A549 (cell line): ENCODE measurements at regions not wholly inside any gene's neighbourhood (a gene's known extent, or its start where the extent isn't known, plus 50 kb on each side); places are given as distances from the start of the nearest gene placed in this dataset.

Experiments used
- ATAC-seq, 2 experiments: fragments of 200-7000 bp in 1 of 2; fragments of >200 bp in 1 of 2; cut with Nextera tagmentation in 1 of 2; cut with Tn5 transposase in 1 of 2; 3 replicates each; pipeline versions ENCODE4 v1.8.0 to v1.9.1; 2018 to 2020; ENCODE audit warnings: mild to moderate bottlenecking in 1 of 2, moderate library complexity in 1 of 2
- CTCF ChIA-PET: fragments of 300-600 bp; sonication (Branson Sonifier 250); formaldehyde crosslinking; extraction: SDS; loops from one replicate; lab custom pipeline; 2021; ENCODE audit warnings: antibody characterized with exemption, inconsistent platforms; lab: Yijun Ruan, JAX
- POLR2A ChIA-PET: fragments of 350-600 bp; formaldehyde crosslinking; extraction: SDS; loops from one replicate; lab custom pipeline; 2021; ENCODE audit warnings: antibody characterized with exemption, inconsistent platforms; lab: Yijun Ruan, JAX
- DNase-seq, 2 experiments: peaks; one replicate each; pipeline versions ENCODE4 v3.0.0 to v3.0.0-alpha.2; 2011 to 2016; ENCODE audit warnings: low read depth in 1 of 2, low spot score in 1 of 2
- FAIRE-seq: peaks from 2 replicates; lab custom pipeline; 2011; peaks lifted over from hg19 to GRCh38; lab: Jason Lieb, UNC
- H3K27ac ChIP-seq, 2 experiments: fragments of >200 bp; sonication (Bioruptor Twin); formaldehyde crosslinking; 3 replicates each; pipeline ENCODE4 v1.5.1; 2016 to 2017
- H3K4me1 ChIP-seq: fragments of >200 bp; sonication (Bioruptor Twin); formaldehyde crosslinking; 3 replicates; pipeline ENCODE4 v1.6.1; 2016
- H3K4me2 ChIP-seq: fragments of >200 bp; sonication (Bioruptor Twin); formaldehyde crosslinking; 3 replicates; pipeline ENCODE4 v1.6.1; 2016
- H3K4me3 ChIP-seq: fragments of >200 bp; sonication (Bioruptor Twin); formaldehyde crosslinking; 3 replicates; pipeline ENCODE4 v1.5.1; 2016
- H3K9me3 ChIP-seq: fragments of >200 bp; sonication (Bioruptor Twin); formaldehyde crosslinking; 3 replicates; pipeline ENCODE4 v1.6.1; 2016
- BHLHE40 ChIP-seq: IDR thresholded peaks from 2 replicates; pipeline ENCODE4 v1.6.1; 2012; ENCODE audit warnings: low read depth, low read length, inconsistent platforms
- ESRRA ChIP-seq: fragments of 150-350 bp; IDR thresholded peaks from 2 replicates; pipeline ENCODE4 v1.6.1; 2014; ENCODE audit warnings: mild to moderate bottlenecking, low read length, borderline replicate concordance
- FOSL2 ChIP-seq, 2 experiments: fragments of 450-650 bp in 1 of 2; fragments of >200 bp in 1 of 2; sonication (Bioruptor Twin) in 1 of 2; formaldehyde crosslinking; IDR thresholded peaks; 2 replicates each; pipeline versions ENCODE4 v1.5.0 to v1.6.1; 2016 to 2020; ENCODE audit warnings: mild to moderate bottlenecking in 1 of 2, moderate library complexity in 1 of 2
- FOXS1 ChIP-seq: fragments of 250-450 bp; sonication (Bioruptor Pico); IDR thresholded peaks from 2 replicates; pipeline ENCODE4 v1.5.0; 2020; ENCODE audit warnings: mild to moderate bottlenecking, moderate library complexity
- HDAC2 ChIP-seq: fragments of 200-600 bp; sonication (generic); IDR thresholded peaks from 2 replicates; pipeline ENCODE4 v1.6.1; 2016
- HEYL ChIP-seq: fragments of 250-450 bp; sonication (Bioruptor Pico); IDR thresholded peaks from 2 replicates; pipeline ENCODE4 v1.8.0; 2021; ENCODE audit warnings: mild to moderate bottlenecking, moderate library complexity
- JUNB ChIP-seq: fragments of >200 bp; sonication (Bioruptor Twin); formaldehyde crosslinking; IDR thresholded peaks from 2 replicates; pipeline ENCODE4 v1.6.1; 2016
- KDM5A ChIP-seq: fragments of 200-600 bp; sonication (generic); IDR thresholded peaks from 2 replicates; pipeline ENCODE4 v1.6.1; 2016; ENCODE audit warnings: antibody characterized with exemption, mild to moderate bottlenecking
- MAZ ChIP-seq: fragments of 150-350 bp; IDR thresholded peaks from 2 replicates; pipeline ENCODE4 v1.6.1; 2014; ENCODE audit warnings: antibody characterized with exemption, low read depth, low read length, borderline replicate concordance
- NPAS2 ChIP-seq: fragments of 250-450 bp; sonication (Bioruptor Pico); IDR thresholded peaks from 2 replicates; pipeline ENCODE4 v1.8.0; 2022; ENCODE audit warnings: mild to moderate bottlenecking, moderate library complexity, borderline replicate concordance
- POLR2A ChIP-seq: IDR thresholded peaks from 2 replicates; pipeline ENCODE4 v1.6.1; 2012; ENCODE audit warnings: mild to moderate bottlenecking, low read length
- RCOR1 ChIP-seq: fragments of 150-350 bp; IDR thresholded peaks from 2 replicates; pipeline ENCODE4 v1.6.1; 2014; ENCODE audit warnings: antibody characterized with exemption, low read length, low read depth
- ZC3H11A ChIP-seq: fragments of 450-650 bp; IDR thresholded peaks from 2 replicates; pipeline ENCODE4 v1.6.1; 2014; ENCODE audit warnings: antibody characterized with exemption, mild to moderate bottlenecking
- ZFP36 ChIP-seq: fragments of 450-650 bp; IDR thresholded peaks from 2 replicates; pipeline ENCODE4 v1.6.1; 2014; ENCODE audit warnings: borderline replicate concordance; ENCODE audit not compliant: partially characterized antibody
- WGBS: methylation state at CpG from one replicate; pipeline ENCODE4 v1.1.6; 2017; ENCODE audit errors: missing lambda C conversion rate; 5-methylcytosine and 5-hydroxymethylcytosine counted together
- TF ChIP-seq, protein P1 (sequence below): IDR thresholded peaks from 2 replicates; pipeline ENCODE4 v1.6.1; 2012
- TF ChIP-seq, protein P2 (sequence below): fragments of >200 bp; sonication (Bioruptor Twin); formaldehyde crosslinking; IDR thresholded peaks from 3 replicates; pipeline ENCODE4 v1.6.1; 2016
- TF ChIP-seq, protein P3 (sequence below): IDR thresholded peaks from 2 replicates; pipeline ENCODE4 v1.6.1; 2012
- TF ChIP-seq, protein P4 (sequence below): fragments of 250-450 bp; sonication (Bioruptor Pico); IDR thresholded peaks from 2 replicates; pipeline ENCODE4 v1.5.0; 2021; ENCODE audit warnings: mild to moderate bottlenecking, moderate library complexity, borderline replicate concordance
- TF ChIP-seq, protein P5 (sequence below): fragments of 450-650 bp; IDR thresholded peaks from 2 replicates; pipeline ENCODE4 v1.6.1; 2014; ENCODE audit warnings: antibody characterized with exemption

DNA sequence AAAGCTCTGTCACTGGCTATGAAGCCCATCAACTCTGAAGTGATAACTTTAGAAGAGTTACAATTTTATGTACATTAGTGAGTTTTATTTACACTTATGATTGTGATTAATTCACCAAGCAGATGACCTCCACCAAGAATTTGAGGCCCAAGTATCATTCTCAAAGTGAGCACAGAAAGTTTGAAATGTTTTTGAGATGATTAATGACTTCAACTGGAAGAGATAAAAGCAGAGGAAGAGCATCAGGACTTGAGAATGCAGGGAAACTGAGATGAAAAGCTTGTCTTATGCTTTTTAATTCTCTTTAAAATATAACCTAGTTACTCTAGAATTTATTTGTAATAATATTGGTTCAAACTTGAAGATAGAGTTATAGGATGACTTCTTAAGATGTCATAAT is 112.8 kb upstream of the H2AZ1 start:
- H3K27ac ChIP-seq: no peak overlapping the region; a peak in 1 of 6 replicates
- H3K4me3 ChIP-seq: no peak overlapping the region
- H3K4me2 ChIP-seq: peak overlapping the region; percentile 41
- POLR2A ChIA-PET: no interaction called here
- CTCF ChIA-PET: interaction anchor here (4.2 kb wide), 1 partner anchor 64 kb away, joined by 23 read pairs; no protein-coding TSS in a partner anchor
- DNase-seq (no peak), ATAC-seq (no peak), FAIRE-seq (no peak)
- peaks cover 19% of the 10 kb centered on the region; the same call in 2 of the 3 replicates for H3K4me1 ChIP-seq
- TF ChIP-seq ZC3H11A (no peak), HEYL (CRISPR knock-in tag) (no peak), POLR2A (no peak), FOXS1 (CRISPR knock-in tag) (no peak), KDM5A (no peak), JUNB (no peak), MAZ (no peak)
- TF ChIP-seq, protein P1, sequence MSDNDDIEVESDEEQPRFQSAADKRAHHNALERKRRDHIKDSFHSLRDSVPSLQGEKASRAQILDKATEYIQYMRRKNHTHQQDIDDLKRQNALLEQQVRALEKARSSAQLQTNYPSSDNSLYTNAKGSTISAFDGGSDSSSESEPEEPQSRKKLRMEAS: no peak
- TF ChIP-seq, protein P2, sequence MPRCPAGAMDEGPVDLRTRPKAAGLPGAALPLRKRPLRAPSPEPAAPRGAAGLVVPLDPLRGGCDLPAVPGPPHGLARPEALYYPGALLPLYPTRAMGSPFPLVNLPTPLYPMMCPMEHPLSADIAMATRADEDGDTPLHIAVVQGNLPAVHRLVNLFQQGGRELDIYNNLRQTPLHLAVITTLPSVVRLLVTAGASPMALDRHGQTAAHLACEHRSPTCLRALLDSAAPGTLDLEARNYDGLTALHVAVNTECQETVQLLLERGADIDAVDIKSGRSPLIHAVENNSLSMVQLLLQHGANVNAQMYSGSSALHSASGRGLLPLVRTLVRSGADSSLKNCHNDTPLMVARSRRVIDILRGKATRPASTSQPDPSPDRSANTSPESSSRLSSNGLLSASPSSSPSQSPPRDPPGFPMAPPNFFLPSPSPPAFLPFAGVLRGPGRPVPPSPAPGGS: no peak
- no peaks in the 10 kb centered on the region for H3K9me3 ChIP-seq

DNA sequence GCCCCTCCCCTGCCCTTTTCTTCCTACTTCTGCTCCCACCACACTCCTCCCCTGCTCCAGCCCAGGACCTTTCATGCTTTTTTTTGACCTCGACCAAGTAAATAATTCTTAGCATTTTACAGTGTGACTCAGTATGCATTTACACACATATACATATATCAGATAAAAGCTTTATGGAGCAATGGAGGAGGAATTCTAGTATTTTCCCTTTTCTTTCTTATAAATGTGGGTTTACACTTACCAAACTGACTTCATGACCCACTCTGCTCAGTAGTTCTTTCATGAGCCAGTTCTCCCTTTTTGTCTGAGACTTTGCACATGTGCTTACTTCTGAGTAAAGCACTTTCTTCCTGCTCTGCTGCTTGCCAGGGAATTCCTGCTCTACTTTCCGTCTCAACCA is 111.8 kb upstream of the H2AZ1 start:
- ATAC-seq: no peak
- TF ChIP-seq, protein P3, sequence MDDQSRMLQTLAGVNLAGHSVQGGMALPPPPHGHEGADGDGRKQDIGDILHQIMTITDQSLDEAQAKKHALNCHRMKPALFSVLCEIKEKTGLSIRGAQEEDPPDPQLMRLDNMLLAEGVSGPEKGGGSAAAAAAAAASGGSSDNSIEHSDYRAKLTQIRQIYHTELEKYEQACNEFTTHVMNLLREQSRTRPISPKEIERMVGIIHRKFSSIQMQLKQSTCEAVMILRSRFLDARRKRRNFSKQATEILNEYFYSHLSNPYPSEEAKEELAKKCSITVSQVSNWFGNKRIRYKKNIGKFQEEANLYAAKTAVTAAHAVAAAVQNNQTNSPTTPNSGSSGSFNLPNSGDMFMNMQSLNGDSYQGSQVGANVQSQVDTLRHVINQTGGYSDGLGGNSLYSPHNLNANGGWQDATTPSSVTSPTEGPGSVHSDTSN: no peak
- TF ChIP-seq NPAS2: no peak
- TF ChIP-seq, protein P4, sequence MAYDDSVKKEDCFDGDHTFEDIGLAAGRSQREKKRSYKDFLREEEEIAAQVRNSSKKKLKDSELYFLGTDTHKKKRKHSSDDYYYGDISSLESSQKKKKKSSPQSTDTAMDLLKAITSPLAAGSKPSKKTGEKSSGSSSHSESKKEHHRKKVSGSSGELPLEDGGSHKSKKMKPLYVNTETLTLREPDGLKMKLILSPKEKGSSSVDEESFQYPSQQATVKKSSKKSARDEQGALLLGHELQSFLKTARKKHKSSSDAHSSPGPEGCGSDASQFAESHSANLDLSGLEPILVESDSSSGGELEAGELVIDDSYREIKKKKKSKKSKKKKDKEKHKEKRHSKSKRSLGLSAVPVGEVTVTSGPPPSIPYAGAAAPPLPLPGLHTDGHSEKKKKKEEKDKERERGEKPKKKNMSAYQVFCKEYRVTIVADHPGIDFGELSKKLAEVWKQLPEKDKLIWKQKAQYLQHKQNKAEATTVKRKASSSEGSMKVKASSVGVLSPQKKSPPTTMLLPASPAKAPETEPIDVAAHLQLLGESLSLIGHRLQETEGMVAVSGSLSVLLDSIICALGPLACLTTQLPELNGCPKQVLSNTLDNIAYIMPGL: no peak
- TF ChIP-seq HEYL (CRISPR knock-in tag): no peak
- no peak for TF ChIP-seq HDAC2
- TF ChIP-seq ZFP36: no peak
- no peak for TF ChIP-seq BHLHE40
- TF ChIP-seq ESRRA: no peak
- TF ChIP-seq KDM5A: no peak
- TF ChIP-seq, protein P5, sequence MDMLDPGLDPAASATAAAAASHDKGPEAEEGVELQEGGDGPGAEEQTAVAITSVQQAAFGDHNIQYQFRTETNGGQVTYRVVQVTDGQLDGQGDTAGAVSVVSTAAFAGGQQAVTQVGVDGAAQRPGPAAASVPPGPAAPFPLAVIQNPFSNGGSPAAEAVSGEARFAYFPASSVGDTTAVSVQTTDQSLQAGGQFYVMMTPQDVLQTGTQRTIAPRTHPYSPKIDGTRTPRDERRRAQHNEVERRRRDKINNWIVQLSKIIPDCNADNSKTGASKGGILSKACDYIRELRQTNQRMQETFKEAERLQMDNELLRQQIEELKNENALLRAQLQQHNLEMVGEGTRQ: no peak
- no peak for TF ChIP-seq RCOR1
- no peak for TF ChIP-seq FOSL2 (IDR thresholded peaks at IDR 0.05)
- no peak for TF ChIP-seq FOSL2 (CRISPR knock-in tag; IDR thresholded peaks at IDR 0.05)
- TF ChIP-seq, all 56 proteins: peak for 0
- Histone ChIP-seq H3K4me2 (peak overlapping the region; percentile 41), H3K9me3 (no peaks in the 10 kb centered on the region), H3K27ac (peak overlapping the region in 1 of 2 experiments; percentile 39; a peak in 2 of 6 replicates), H3K4me3 (no peak overlapping the region), H3K4me1 (peaks cover 19% of the 10 kb centered on the region; the same call in 2 of the 3 replicates)
- CTCF ChIA-PET: interaction anchor here (0.6 to 4.2 kb wide), 2 partner anchors 63 to 501 kb away, joined by 3 to 23 read pairs; no protein-coding TSS in a partner anchor
- no peak for FAIRE-seq
- POLR2A ChIA-PET: no interaction called here
- no peak for DNase-seq
- 20% methylated on average over 2 of the region's 2 CpGs for WGBS
